Activated CD8-positive, alpha-beta T cell treated with anti-CD3 and anti-CD28 coated beads for 36 hours (primary cell): ENCODE measurements at regions not wholly inside any gene's neighbourhood (a gene's known extent, or its start where the extent isn't known, plus 50 kb on each side); places are given as distances from the start of the nearest gene placed in this dataset.

Experiments
- ATAC-seq: fragments of 200-7000 bp; cut with Tn5 transposase; one replicate; pipeline ENCODE4 v1.10.0; 2021; ENCODE audit warnings: mild to moderate bottlenecking, moderate library complexity
- CTCF ChIA-PET: fragments of 350-600 bp; sonication (Branson Sonifier 250); formaldehyde crosslinking; loops from one replicate; lab custom pipeline; 2021; ENCODE audit warnings: antibody characterized with exemption; lab: Charles Lee
- POLR2A ChIA-PET: fragments of 350-600 bp; sonication (Branson Sonifier 250); formaldehyde crosslinking; loops from one replicate; lab custom pipeline; 2021; ENCODE audit warnings: antibody characterized with exemption; lab: Charles Lee
- DNase-seq: peaks from one replicate; pipeline ENCODE4 v3.0.0-alpha.2; 2020
- H3K27ac Mint-ChIP-seq: one replicate; pipeline ENCODE4 v1.8.0; 2021; ENCODE audit warnings: mild to moderate bottlenecking, mixed read lengths
- H3K27me3 Mint-ChIP-seq: one replicate; pipeline ENCODE4 v1.8.0; 2021; ENCODE audit warnings: mixed read lengths
- H3K36me3 Mint-ChIP-seq: one replicate; pipeline ENCODE4 v1.8.0; 2021; ENCODE audit warnings: low read depth, mixed read lengths
- H3K4me1 Mint-ChIP-seq: one replicate; pipeline ENCODE4 v1.8.0; 2021; ENCODE audit warnings: low read depth, mixed read lengths
- H3K4me3 Mint-ChIP-seq: one replicate; pipeline ENCODE4 v1.8.0; 2021; ENCODE audit warnings: mild to moderate bottlenecking, moderate library complexity, mixed read lengths
- H3K9me3 Mint-ChIP-seq: one replicate; pipeline ENCODE4 v1.8.0; 2021; ENCODE audit warnings: mixed read lengths
- CTCF ChIP-seq: fragments of 200-600 bp; IDR thresholded peaks from one replicate; pipeline ENCODE4 v1.8.0; 2022; ENCODE audit warnings: antibody characterized with exemption, mild to moderate bottlenecking
- intact Hi-C: fragments of 100-400 bp; cut with micrococcal nuclease; formaldehyde crosslinking; loops from one replicate; pipeline ENCODE4 v1.10.0; 2022

- H3K4me1 Mint-ChIP-seq: peaks cover 41% of the 10 kb centered on the region
- H3K27me3 Mint-ChIP-seq: peaks cover 23% of the 10 kb centered on the region
- intact Hi-C loops: loop anchor here (10.0 kb wide), 1 partner anchor 174 kb away; no protein-coding TSS in a partner anchor
- CTCF ChIA-PET: interaction anchor here (1.2 kb wide), 1 partner anchor 23 kb away, joined by 3 read pairs; no protein-coding TSS in a partner anchor
- H3K4me3 Mint-ChIP-seq: peak overlapping the region; percentile 78
- peak; percentile 33 for DNase-seq
- H3K9me3 Mint-ChIP-seq: no peaks in the 10 kb centered on the region
- ATAC-seq: peak; percentile 6
- H3K27ac Mint-ChIP-seq: peak overlapping the region; percentile 87
- H3K36me3 Mint-ChIP-seq: no peaks in the 10 kb centered on the region
- TF ChIP-seq CTCF: no peak
- POLR2A ChIA-PET: interaction anchor here (0.7 to 1.0 kb wide), 2 partner anchors 18 to 81 kb away, joined by 3 read pairs; no protein-coding TSS in a partner anchor
These were observed 69.0 kb downstream of the CTAGE1 start for GRCh38 chr18:22348521-22349316.

GRCh38 chr18:22347606-22348511 is 69.9 kb downstream of the CTAGE1 start:
- TF ChIP-seq CTCF: no peak
- Mint-ChIP-seq H3K4me1 (peaks cover 48% of the 10 kb centered on the region), H3K27me3 (peaks cover 23% of the 10 kb centered on the region), H3K36me3 (no peaks in the 10 kb centered on the region), H3K27ac (peak overlapping the region; percentile 90), H3K9me3 (no peaks in the 10 kb centered on the region), H3K4me3 (peak overlapping the region; percentile 78)
- ChIA-PET CTCF (interaction anchor here (0.9 to 1.2 kb wide), 4 partner anchors 10 to 68 kb away, joined by 3 to 4 read pairs (median 3); no protein-coding TSS in a partner anchor), POLR2A (interaction anchor here (0.7 to 1.0 kb wide), 2 partner anchors 17 to 82 kb away, joined by 3 read pairs; no protein-coding TSS in a partner anchor)
- ATAC-seq (peak; percentile 34), DNase-seq (peak; percentile 50)
- intact Hi-C loops: loop anchor here (10.0 kb wide), 1 partner anchor 173 kb away; no protein-coding TSS in a partner anchor

GRCh38 chr18:22346953-22347605 is 70.6 kb downstream of the CTAGE1 start:
- no peak for TF ChIP-seq CTCF
- no peaks in the 10 kb centered on the region for H3K9me3 Mint-ChIP-seq
- DNase-seq (no peak), ATAC-seq (no peak)
- H3K27ac Mint-ChIP-seq: peak overlapping the region; percentile 90
- CTCF ChIA-PET: interaction anchor here (0.9 to 1.2 kb wide), 4 partner anchors 11 to 67 kb away, joined by 3 to 4 read pairs (median 3); no protein-coding TSS in a partner anchor
- peak overlapping the region; percentile 78 for H3K4me3 Mint-ChIP-seq
- H3K27me3 Mint-ChIP-seq: peaks cover 23% of the 10 kb centered on the region
- intact Hi-C loops: loop anchor here (10.0 kb wide), 1 partner anchor 172 kb away; no protein-coding TSS in a partner anchor
- H3K4me1 Mint-ChIP-seq: peaks cover 53% of the 10 kb centered on the region
- POLR2A ChIA-PET: no interaction called here
- H3K36me3 Mint-ChIP-seq: no peaks in the 10 kb centered on the region

- CTCF ChIA-PET: no interaction called here
- POLR2A ChIA-PET: no interaction called here
- H3K9me3 Mint-ChIP-seq: no peaks in the 10 kb centered on the region
- no peak for ATAC-seq
- peaks cover 56% of the 10 kb centered on the region for H3K4me1 Mint-ChIP-seq
- no peaks in the 10 kb centered on the region for H3K36me3 Mint-ChIP-seq
- peak; percentile 46 for DNase-seq
- TF ChIP-seq CTCF: no peak
- peak overlapping the region; percentile 78 for H3K4me3 Mint-ChIP-seq
- intact Hi-C loops: loop anchor here (10.0 kb wide), 1 partner anchor 172 kb away; no protein-coding TSS in a partner anchor
- H3K27ac Mint-ChIP-seq: peak overlapping the region; percentile 90
- H3K27me3 Mint-ChIP-seq: peaks cover 23% of the 10 kb centered on the region
These were observed 71.2 kb downstream of the CTAGE1 start for GRCh38 chr18:22346401-22346952.
